ENCODE measurements at regions not wholly inside any gene's neighbourhood (a gene's known extent, or its start where the extent isn't known, plus 50 kb on each side); places are given as distances from the start of the nearest gene placed in this dataset.

DNA sequence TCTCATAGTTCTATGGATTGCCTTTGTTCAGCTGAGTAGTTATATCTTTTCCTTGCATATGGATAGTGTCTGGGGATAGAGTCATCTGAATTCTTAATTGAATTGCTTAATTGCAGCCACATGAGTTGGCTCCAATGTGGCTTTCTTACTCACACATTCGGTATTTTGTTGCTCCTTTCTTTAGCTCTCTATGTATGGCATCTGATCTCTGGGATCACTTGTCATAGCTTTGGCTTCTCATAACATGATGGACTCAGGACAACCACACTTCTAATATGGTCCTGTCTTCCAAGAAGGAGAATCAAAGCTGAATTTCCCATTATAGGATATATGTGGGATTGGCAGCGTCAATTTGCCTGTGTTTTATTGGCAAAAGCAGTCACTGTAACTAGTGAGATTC is 716.2 kb downstream of the NCAM2 start:
- peak; percentile 51 for DNase-seq (ENCODE audit: low read depth)
- H3K4me3 ChIP-seq (ENCODE audit: low read depth, low read length), result no peak overlapping the region
- TF ChIP-seq, protein P1, sequence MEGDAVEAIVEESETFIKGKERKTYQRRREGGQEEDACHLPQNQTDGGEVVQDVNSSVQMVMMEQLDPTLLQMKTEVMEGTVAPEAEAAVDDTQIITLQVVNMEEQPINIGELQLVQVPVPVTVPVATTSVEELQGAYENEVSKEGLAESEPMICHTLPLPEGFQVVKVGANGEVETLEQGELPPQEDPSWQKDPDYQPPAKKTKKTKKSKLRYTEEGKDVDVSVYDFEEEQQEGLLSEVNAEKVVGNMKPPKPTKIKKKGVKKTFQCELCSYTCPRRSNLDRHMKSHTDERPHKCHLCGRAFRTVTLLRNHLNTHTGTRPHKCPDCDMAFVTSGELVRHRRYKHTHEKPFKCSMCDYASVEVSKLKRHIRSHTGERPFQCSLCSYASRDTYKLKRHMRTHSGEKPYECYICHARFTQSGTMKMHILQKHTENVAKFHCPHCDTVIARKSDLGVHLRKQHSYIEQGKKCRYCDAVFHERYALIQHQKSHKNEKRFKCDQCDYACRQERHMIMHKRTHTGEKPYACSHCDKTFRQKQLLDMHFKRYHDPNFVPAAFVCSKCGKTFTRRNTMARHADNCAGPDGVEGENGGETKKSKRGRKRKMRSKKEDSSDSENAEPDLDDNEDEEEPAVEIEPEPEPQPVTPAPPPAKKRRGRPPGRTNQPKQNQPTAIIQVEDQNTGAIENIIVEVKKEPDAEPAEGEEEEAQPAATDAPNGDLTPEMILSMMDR (IDR thresholded peaks at IDR 0.05; ENCODE audit: insufficient read depth, low read length), result no peak

DNA sequence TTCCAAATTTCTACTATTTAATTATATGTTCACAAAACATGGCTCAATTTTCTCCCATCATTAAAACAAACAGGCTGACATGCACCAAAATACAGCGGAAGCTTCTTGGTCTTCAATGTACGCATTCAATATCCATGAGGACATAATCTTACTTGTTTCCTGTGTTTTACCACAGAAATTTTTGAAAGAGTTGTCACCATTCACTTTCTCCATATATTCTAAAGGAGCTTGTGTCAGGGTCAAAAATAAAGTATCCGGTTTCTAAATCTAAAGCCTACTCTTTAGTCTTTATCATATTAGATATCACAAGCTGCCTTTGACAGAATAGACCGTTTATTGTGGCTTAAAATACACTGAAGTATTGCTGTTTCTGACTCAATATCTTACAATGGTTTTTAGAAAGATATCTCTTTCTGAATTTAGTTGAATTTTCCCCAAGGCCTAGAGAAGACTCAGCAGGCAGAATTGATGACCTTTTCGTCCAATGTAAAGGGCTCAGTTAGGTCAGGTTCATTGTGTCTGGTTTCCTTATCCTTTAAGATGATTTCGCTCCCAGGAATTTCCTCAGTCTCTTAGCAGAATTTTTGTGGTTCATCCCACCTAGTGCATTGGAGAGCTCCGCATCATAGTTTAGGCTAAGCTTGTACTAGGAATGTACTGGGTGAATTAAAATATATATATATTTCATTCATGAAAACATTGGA is 717.2 kb downstream of the NCAM2 start:
- peak; percentile 83 for DNase-seq (ENCODE audit: low read depth)
- H3K4me3 ChIP-seq (ENCODE audit: low read depth, low read length), result no peak overlapping the region
- TF ChIP-seq, protein P1 (IDR thresholded peaks at IDR 0.05; ENCODE audit: insufficient read depth, low read length), result no peak

DNA sequence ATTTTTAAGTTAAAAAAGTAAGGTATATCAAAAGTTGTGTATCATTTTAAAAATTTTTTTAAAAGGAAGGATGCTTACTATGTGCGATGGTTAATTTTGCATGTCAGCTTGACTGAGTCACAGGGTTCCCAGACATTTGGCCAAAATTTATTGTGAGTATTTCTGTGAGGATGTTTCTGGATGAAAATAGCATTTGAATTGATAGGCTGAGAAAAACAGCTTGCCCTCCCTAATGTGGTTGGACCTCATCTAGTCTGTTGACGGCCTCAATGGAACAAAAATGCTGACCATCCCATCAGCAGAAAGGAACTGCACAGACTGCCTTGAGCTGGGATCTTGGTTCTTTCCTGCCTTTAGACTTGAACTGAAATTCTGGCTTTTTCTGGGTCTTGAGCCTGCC is 724.5 kb downstream of the NCAM2 start:
- TF ChIP-seq, protein P1 (IDR thresholded peaks at IDR 0.05; ENCODE audit: insufficient read depth, low read length), result no peak
- no peak overlapping the region for H3K4me3 ChIP-seq (ENCODE audit: low read depth, low read length)
- DNase-seq (ENCODE audit: low read depth), result no peak

DNA sequence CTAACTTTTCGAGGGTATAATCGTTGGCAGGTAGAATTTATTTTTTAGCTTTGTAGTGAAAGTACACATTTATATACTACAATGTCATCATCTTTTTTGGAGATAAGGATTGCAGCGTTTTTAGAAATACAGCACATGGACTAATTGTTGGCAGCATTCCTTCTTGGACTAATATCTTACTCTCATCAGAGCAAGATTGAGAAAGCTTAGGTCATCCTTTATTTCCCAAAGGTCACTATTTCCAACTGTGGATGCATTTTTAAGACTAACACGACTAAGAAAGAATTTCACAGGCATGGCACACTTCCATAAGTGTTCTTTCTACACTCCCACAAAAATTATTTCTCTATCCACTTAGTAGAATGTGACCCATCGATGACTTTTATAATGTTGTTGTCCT is 732.3 kb downstream of the NCAM2 start:
- no peak overlapping the region for H3K4me3 ChIP-seq (ENCODE audit: low read depth, low read length)
- DNase-seq (ENCODE audit: low read depth), result peak; percentile 72
- TF ChIP-seq, protein P1 (IDR thresholded peaks at IDR 0.05; ENCODE audit: insufficient read depth, low read length), result no peak

DNA sequence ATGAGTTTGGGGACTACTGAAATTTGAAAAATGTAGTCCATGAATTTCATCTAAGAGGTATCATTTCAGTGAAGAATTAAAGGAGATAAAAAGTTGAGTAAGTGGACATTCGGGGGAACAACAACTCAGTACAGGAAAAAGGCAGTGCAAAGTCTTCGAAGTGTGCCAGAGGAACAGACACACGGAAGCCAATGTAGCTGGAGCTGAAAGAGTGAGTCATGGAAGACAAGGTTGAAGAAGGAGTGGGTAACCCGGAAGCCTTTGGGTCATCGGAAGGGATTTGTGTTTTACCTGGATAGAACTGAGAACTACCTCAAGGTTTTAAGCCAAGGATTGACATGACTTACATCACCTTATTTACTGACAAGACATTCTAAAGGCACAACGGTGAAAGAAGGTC is 733.4 kb downstream of the NCAM2 start:
- TF ChIP-seq, protein P1 (IDR thresholded peaks at IDR 0.05; ENCODE audit: insufficient read depth, low read length), result no peak
- H3K4me3 ChIP-seq (ENCODE audit: low read depth, low read length), result no peak overlapping the region
- DNase-seq (ENCODE audit: low read depth), result no peak

DNA sequence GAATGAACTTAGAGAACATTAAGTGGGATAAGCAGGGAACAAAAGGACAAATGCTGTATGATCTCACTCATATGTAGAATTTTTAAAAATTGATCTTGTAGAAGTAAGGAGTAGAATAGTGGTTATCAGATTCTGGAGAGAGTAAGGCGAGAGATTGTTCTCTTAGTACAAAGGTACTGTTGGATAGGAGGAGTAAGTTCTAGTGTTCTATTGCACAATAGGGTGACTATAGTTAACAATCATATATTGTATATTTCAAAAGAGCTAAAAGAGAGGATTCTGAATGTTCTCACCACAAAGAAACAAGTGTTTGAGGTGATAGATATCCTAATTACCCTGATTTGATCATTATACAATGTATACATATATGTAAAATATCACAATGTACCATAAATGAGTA is 735.9 kb downstream of the NCAM2 start:
- no peak for DNase-seq (ENCODE audit: low read depth)
- TF ChIP-seq, protein P1 (IDR thresholded peaks at IDR 0.05; ENCODE audit: insufficient read depth, low read length), result no peak
- H3K4me3 ChIP-seq (ENCODE audit: low read depth, low read length), result no peak overlapping the region

DNA sequence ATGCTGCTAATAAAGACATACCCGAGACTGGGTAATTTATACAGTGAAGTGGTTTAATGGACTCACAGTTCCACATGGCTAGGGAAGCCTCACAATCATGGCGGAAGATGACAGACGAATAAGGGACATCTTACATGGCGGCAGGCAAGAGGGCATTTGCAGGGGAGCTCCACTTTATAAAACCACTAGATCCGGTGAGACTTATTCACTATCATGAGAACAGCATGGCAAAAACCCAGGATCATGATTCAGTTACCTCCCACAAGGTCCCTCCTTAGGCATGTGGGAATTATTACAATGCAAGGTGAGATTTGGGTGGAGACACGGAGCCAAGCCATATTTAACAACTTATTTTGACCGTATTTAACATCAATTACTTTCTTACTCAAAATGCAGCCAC is 739.0 kb downstream of the NCAM2 start:
- no peak for DNase-seq (ENCODE audit: low read depth)

More for the DNA sequence above, 739.0 kb downstream of the NCAM2 start:
- H3K4me3 ChIP-seq (ENCODE audit: low read depth, low read length), result no peak overlapping the region
- TF ChIP-seq, protein P1 (IDR thresholded peaks at IDR 0.05; ENCODE audit: insufficient read depth, low read length), result no peak

Measured in fibroblast of the aortic adventitia (primary cell).